Brain microvascular endothelial cell (primary cell): ENCODE measurements at regions not wholly inside any gene's neighbourhood (a gene's known extent, or its start where the extent isn't known, plus 50 kb on each side); places are given as distances from the start of the nearest gene placed in this dataset.
"Not testable (repeated sequence)": the region's sequence is repeated elsewhere in the genome, so short reads cannot be mapped to it uniquely, and the experiment has no call there.

Experiments used
- DNase-seq: peaks from one replicate; pipeline ENCODE4 v3.0.0-alpha.2; 2020
- H3K27ac ChIP-seq: fragments of 250-450 bp; sonication (Bioruptor Pico); 2 replicates; pipeline ENCODE4 v1.5.1; 2020; ENCODE audit warnings: mild to moderate bottlenecking, moderate library complexity
- H3K27me3 ChIP-seq: fragments of 250-450 bp; sonication (Bioruptor Pico); replicated peaks from 2 replicates; pipeline ENCODE4 v1.5.1; 2020; ENCODE audit warnings: mild to moderate bottlenecking
- H3K36me3 ChIP-seq: fragments of 250-450 bp; sonication (Bioruptor Pico); replicated peaks from 2 replicates; pipeline ENCODE4 v1.5.1; 2020; ENCODE audit warnings: mild to moderate bottlenecking
- H3K4me3 ChIP-seq: 2 replicates; pipeline ENCODE4 v1.5.1; 2011; ENCODE audit warnings: low read depth, mild to moderate bottlenecking, control low read depth, low read length, moderate library complexity
- CTCF ChIP-seq: IDR thresholded peaks from 2 replicates; pipeline ENCODE4 v1.5.1; 2011; ENCODE audit warnings: low read depth, mild to moderate bottlenecking, moderate library complexity, low read length, control low read depth, inconsistent platforms; ENCODE audit errors: missing control alignments
- in situ Hi-C: cut with HindIII; loops from 2 replicates; pipeline ENCODE4 v1.10.0; 2017; ENCODE audit warnings: low sequenced_read_pairs, low pct_ligation_motif_present

- Histone ChIP-seq H3K27ac (no peak overlapping the region), H3K4me3 (no peak overlapping the region), H3K27me3 (peaks cover 34% of the 10 kb centered on the region), H3K36me3 (no peaks in the 10 kb centered on the region)
- in situ Hi-C loops, result no loop called here
- no peak for DNase-seq
- no peak for TF ChIP-seq CTCF
Measured at GRCh38 chr22:22789922-22790845, 97.4 kb upstream of the IGLL5 start.

- H3K36me3 ChIP-seq, result no peaks in the 10 kb centered on the region
- H3K4me3 ChIP-seq, result no peak overlapping the region
- TF ChIP-seq CTCF, result no peak
- peaks cover 23% of the 10 kb centered on the region for H3K27me3 ChIP-seq
- in situ Hi-C loops, result no loop called here
- no peak overlapping the region for H3K27ac ChIP-seq
- DNase-seq, result no peak
Measured at GRCh38 chr22:22791438-22792181, 96.0 kb upstream of the IGLL5 start.

GRCh38 chr22:22792205-22792786 is 95.3 kb upstream of the IGLL5 start:
- H3K4me3 ChIP-seq, DNase-seq, H3K27ac ChIP-seq, H3K36me3 ChIP-seq, in situ Hi-C loops: not testable (repeated sequence)
- H3K27me3 ChIP-seq, result peaks cover 20% of the 10 kb centered on the region

- DNase-seq, H3K27me3 ChIP-seq, H3K4me3 ChIP-seq, H3K36me3 ChIP-seq, H3K27ac ChIP-seq, in situ Hi-C loops: not testable (repeated sequence)
Measured at GRCh38 chr22:22795639-22796038, 92.0 kb upstream of the IGLL5 start.

GRCh38 chr22:22796724-22797123 is 90.9 kb upstream of the IGLL5 start:
- no peak overlapping the region for H3K4me3 ChIP-seq
- H3K27ac ChIP-seq, result no peak overlapping the region
- DNase-seq, result no peak
- peaks cover 14% of the 10 kb centered on the region for H3K27me3 ChIP-seq
- no peaks in the 10 kb centered on the region for H3K36me3 ChIP-seq
- in situ Hi-C loops, result no loop called here
- TF ChIP-seq CTCF, result no peak

GRCh38 chr22:22798232-22798616 is 89.4 kb upstream of the IGLL5 start:
- Histone ChIP-seq H3K27me3 (peaks cover 26% of the 10 kb centered on the region), H3K27ac (no peak overlapping the region), H3K4me3 (no peak overlapping the region), H3K36me3 (no peaks in the 10 kb centered on the region)
- in situ Hi-C loops, result no loop called here
- no peak for TF ChIP-seq CTCF
- DNase-seq, result no peak
